HepG2 (cell line): ENCODE measurements at regions not wholly inside any gene's neighbourhood (a gene's known extent, or its start where the extent isn't known, plus 50 kb on each side); places are given as distances from the start of the nearest gene placed in this dataset.

ENCODE experiments used
- ATAC-seq: fragments of 200-7000 bp; cut with Tn5 transposase; 3 replicates; pipeline ENCODE4 v1.9.1; 2020; ENCODE audit warnings: mild to moderate bottlenecking, moderate library complexity
- BruUV-seq: library from RNA; stranded (reverse); fragments of 400-500 nt; replicated peaks from 2 replicates; lab custom pipeline; 2021; lab: Mats Ljungman, UMichigan
- CTCF ChIA-PET: fragments of 300-600 bp; formaldehyde crosslinking; extraction: SDS; loops from one replicate; lab custom pipeline; 2021; ENCODE audit warnings: low total read pairs, inconsistent platforms, low intra/inter-chr PET ratio; lab: Yijun Ruan, JAX
- POLR2A ChIA-PET: fragments of 350-600 bp; sonication (Branson Sonifier 250); formaldehyde crosslinking; loops from one replicate; lab custom pipeline; 2020; ENCODE audit warnings: antibody characterized with exemption, inconsistent platforms; lab: Yijun Ruan, JAX
- DNase-seq: peaks from one replicate; pipeline ENCODE4 v3.0.0-alpha.2; 2015; ENCODE audit warnings: low spot score
- FAIRE-seq: peaks from 3 replicates; lab custom pipeline; 2011; peaks lifted over from hg19 to GRCh38; lab: Jason Lieb, UNC
- H2AFZ ChIP-seq: one replicate; pipeline ENCODE4 v1.6.1; 2011; ENCODE audit warnings: low read length, inconsistent platforms
- H3K27ac ChIP-seq: fragments of 300-600 bp; 3 replicates; pipeline ENCODE4 v1.8.0; 2011; ENCODE audit warnings: mixed run types, mild to moderate bottlenecking, mixed read lengths, low read length, inconsistent platforms; ENCODE audit not compliant: insufficient read depth; ENCODE audit errors: extremely low read length
- H3K27me3 ChIP-seq, 2 experiments: fragments of 200-600 bp in 1 of 2; 2 replicates in 1 of 2; 3 replicates in 1 of 2; pipeline versions ENCODE4 v1.6.0 to v1.8.0; 2011; ENCODE audit warnings: low read length in 2 of 2, mild to moderate bottlenecking in 2 of 2, moderate library complexity in 2 of 2, inconsistent platforms in 1 of 2; ENCODE audit not compliant: insufficient read depth in 2 of 2, control insufficient read depth in 1 of 2
- H3K36me3 ChIP-seq, 2 experiments: fragments of 200-600 bp in 1 of 2; replicated peaks in 1 of 2; 2 replicates in 1 of 2; 3 replicates in 1 of 2; pipeline versions ENCODE4 v1.5.1 to v1.8.0; 2011; ENCODE audit warnings: low read length in 2 of 2, inconsistent platforms in 1 of 2; ENCODE audit not compliant: insufficient read depth in 2 of 2, control insufficient read depth in 1 of 2
- H3K4me1 ChIP-seq: 2 replicates; pipeline ENCODE4 v1.5.1; 2012; ENCODE audit warnings: low read length, inconsistent platforms; ENCODE audit not compliant: insufficient read depth
- H3K4me2 ChIP-seq: 2 replicates; pipeline ENCODE4 v1.6.0; 2011; ENCODE audit warnings: low read depth, low read length, inconsistent platforms
- H3K4me3 ChIP-seq, 3 experiments: fragments of 200-600 bp in 1 of 3; sonication (generic), shearing (Covaris generic) in 1 of 3; replicated peaks in 1 of 3; 2 replicates each; pipeline ENCODE4 v1.5.1; 2011 to 2016; ENCODE audit warnings: low read length in 3 of 3, inconsistent platforms in 2 of 3, low read depth in 2 of 3, mild to moderate bottlenecking in 2 of 3, control low read depth in 1 of 3, mixed read lengths in 1 of 3; ENCODE audit not compliant: insufficient read depth in 1 of 3
- H3K79me2 ChIP-seq: one replicate; pipeline ENCODE4 v1.6.1; 2011; ENCODE audit warnings: low read length, inconsistent platforms; ENCODE audit not compliant: insufficient read depth
- H3K9ac ChIP-seq: 2 replicates; pipeline ENCODE4 v1.6.0; 2011; ENCODE audit warnings: mild to moderate bottlenecking, low read depth, low read length, inconsistent platforms; ENCODE audit not compliant: insufficient read depth
- H3K9me3 ChIP-seq: 2 replicates; pipeline ENCODE4 v1.5.1; 2012; ENCODE audit warnings: mild to moderate bottlenecking, low read length
- H4K20me1 ChIP-seq: 2 replicates; pipeline ENCODE4 v1.6.0; 2011; ENCODE audit warnings: inconsistent platforms, mild to moderate bottlenecking, low read length, moderate library complexity; ENCODE audit not compliant: insufficient read depth
- CENPT ChIP-seq: sonication (generic); formaldehyde crosslinking; IDR thresholded peaks from 2 replicates; pipeline ENCODE4 v1.8.0; 2022; ENCODE audit warnings: low read depth, mild to moderate bottlenecking, moderate library complexity, missing genetic modification reagents
- MEIS1 ChIP-seq: sonication (generic); formaldehyde crosslinking; IDR thresholded peaks from 2 replicates; pipeline ENCODE4 v1.9.0; 2021; ENCODE audit warnings: mild to moderate bottlenecking, missing genetic modification reagents, moderate library complexity, borderline replicate concordance
- MXD3 ChIP-seq: IDR thresholded peaks from 2 replicates; pipeline ENCODE4 v1.6.1; 2016; ENCODE audit warnings: mild to moderate bottlenecking, missing biosample characterization, missing genetic modification reagents
- SMAD3 ChIP-seq: sonication (generic); formaldehyde crosslinking; IDR thresholded peaks from 2 replicates; pipeline ENCODE4 v1.4.0; 2020; ENCODE audit warnings: missing genetic modification reagents
- ZEB1 ChIP-seq: IDR thresholded peaks from 2 replicates; pipeline ENCODE4 v1.6.1; 2012; ENCODE audit warnings: mild to moderate bottlenecking, low read depth, inconsistent platforms; ENCODE audit not compliant: insufficient replicate concordance
- ZFP36L1 ChIP-seq: sonication (generic); formaldehyde crosslinking; IDR thresholded peaks from 2 replicates; pipeline ENCODE4 v1.8.0; 2022; ENCODE audit warnings: mild to moderate bottlenecking, missing genetic modification reagents, moderate library complexity
- ZFP82 ChIP-seq: sonication (generic); formaldehyde crosslinking; IDR thresholded peaks from 2 replicates; pipeline ENCODE4 v1.5.1; 2020; ENCODE audit warnings: mild to moderate bottlenecking, missing genetic modification reagents, borderline replicate concordance
- ZNF512 ChIP-seq: sonication (generic); formaldehyde crosslinking; IDR thresholded peaks from 2 replicates; pipeline ENCODE4 v1.4.0; 2020; ENCODE audit warnings: mild to moderate bottlenecking, missing genetic modification reagents
- ZNF674 ChIP-seq: sonication (generic); formaldehyde crosslinking; IDR thresholded peaks from 2 replicates; pipeline ENCODE4 v1.5.0; 2020; ENCODE audit warnings: low read depth, mild to moderate bottlenecking, missing genetic modification reagents
- whole genome bisulfite sequencing: methylation state at CpG from one replicate; pipeline ENCODE4 v1.1.6; 2017; ENCODE audit warnings: low lambda C conversion rate; 5-methylcytosine and 5-hydroxymethylcytosine counted together
- in situ Hi-C: cut with HindIII; loops from 2 replicates; pipeline ENCODE4 v1.10.0; 2017; ENCODE audit warnings: low pct_unique_long_range_greater_than_20kb; ENCODE audit not compliant: extremely low pct_ligation_motif_present
- intact Hi-C: fragments of 100-400 bp; cut with micrococcal nuclease; formaldehyde crosslinking; loops from one replicate; pipeline ENCODE4 v1.10.0; 2022; ENCODE audit not compliant: unreplicated experiment

- in situ Hi-C loops, result no loop called here
- Histone ChIP-seq H3K36me3 (no peaks in the 10 kb centered on the region), H3K79me2 (no peaks in the 10 kb centered on the region), H3K9me3 (peaks cover 48% of the 10 kb centered on the region), H4K20me1 (no peaks in the 10 kb centered on the region), H3K4me2 (no peak overlapping the region), H3K4me1 (no peaks in the 10 kb centered on the region), H3K27me3 (no peaks in the 10 kb centered on the region), H2AFZ (no peak overlapping the region), H3K9ac (no peak overlapping the region), H3K27ac (no peak overlapping the region), H3K4me3 (no peak overlapping the region)
- TF ChIP-seq MEIS1 (CRISPR knock-in tag) (no peak), CENPT (no peak), ZFP36L1 (CRISPR knock-in tag) (no peak), ZNF674 (CRISPR knock-in tag) (no peak), ZFP82 (CRISPR knock-in tag) (no peak), SMAD3 (CRISPR knock-in tag) (no peak), ZNF512 (CRISPR knock-in tag) (no peak)
- ChIA-PET CTCF (no interaction called here), POLR2A (no interaction called here)
- WGBS, result 0% methylated on average over 1 of the region's 1 CpG
- FAIRE-seq (no peak), DNase-seq (no peak), ATAC-seq (no peak)
- no TSS peak for BruUV-seq
- intact Hi-C loops, result no loop called here
These were observed 637.0 kb upstream of the SLC10A2 start for GRCh38 chr13:103703246-103703645.

GRCh38 chr13:103698000-103698399 lies 631.8 kb upstream of the SLC10A2 start:
- in situ Hi-C loops, result no loop called here
- peaks cover 38% of the 10 kb centered on the region for H3K9me3 ChIP-seq
- H3K4me2 ChIP-seq, result no peak overlapping the region
- no peak for FAIRE-seq
- H3K4me3 ChIP-seq, result no peak overlapping the region
- CTCF ChIA-PET, result no interaction called here
- TF ChIP-seq MXD3 (no peak), ZEB1 (no peak)
- H3K79me2 ChIP-seq, result no peaks in the 10 kb centered on the region
- H3K4me1 ChIP-seq, result no peaks in the 10 kb centered on the region
- no peak for ATAC-seq
- H3K27me3 ChIP-seq, result no peaks in the 10 kb centered on the region
- H3K36me3 ChIP-seq, result no peaks in the 10 kb centered on the region
- intact Hi-C loops, result no loop called here
- H4K20me1 ChIP-seq, result no peaks in the 10 kb centered on the region
- DNase-seq, result no peak
- 5% methylated on average over 5 of the region's 5 CpGs for WGBS
- H2AFZ ChIP-seq, result no peak overlapping the region
- no peak overlapping the region for H3K27ac ChIP-seq
- POLR2A ChIA-PET, result no interaction called here
- BruUV-seq, result no TSS peak
- no peak overlapping the region for H3K9ac ChIP-seq
